Heart right ventricle (tissue), 16 donors: ENCODE measurements at regions not wholly inside any gene's neighbourhood (a gene's known extent, or its start where the extent isn't known, plus 50 kb on each side); places are given as distances from the start of the nearest gene placed in this dataset.

Source experiments
- ATAC-seq, 8 donors: fragments of 200-7000 bp; cut with Tn5 transposase; one replicate each; pipeline ENCODE4 v1.9.1; 2020; ENCODE audit warnings: mild to moderate bottlenecking in 8 of 8, moderate library complexity in 8 of 8, moderate number of reproducible peaks in 1 of 8
- DNase-seq, 2 donors: peaks; one replicate each; pipeline ENCODE4 v3.0.0-alpha.2; 2020
- H3K27ac ChIP-seq, 10 donors: fragments of 200-600 bp; sonication (generic) in 2 of 10; one replicate each; pipeline versions ENCODE4 v1.5.0 to v1.8.0; 2020 to 2022; ENCODE audit warnings: mild to moderate bottlenecking in 3 of 10
- H3K27me3 ChIP-seq, 7 donors: fragments of 200-600 bp; one replicate each; pipeline ENCODE4 v1.8.0; 2021 to 2022; ENCODE audit warnings: mild to moderate bottlenecking in 2 of 7
- H3K36me3 ChIP-seq, 9 donors: fragments of 200-600 bp; sonication (generic) in 1 of 9; one replicate each; pipeline versions ENCODE4 v1.5.0 to v1.8.0; 2020 to 2022; ENCODE audit warnings: mild to moderate bottlenecking in 2 of 9
- H3K4me1 ChIP-seq, 9 donors: fragments of 200-600 bp; sonication (generic) in 1 of 9; one replicate each; pipeline versions ENCODE4 v1.5.0 to v1.8.0; 2020 to 2022; ENCODE audit warnings: mild to moderate bottlenecking in 4 of 9
- H3K4me3 ChIP-seq, 10 donors: fragments of 200-600 bp; sonication (generic) in 2 of 10; one replicate each; pipeline versions ENCODE4 v1.5.0 to v1.8.0; 2020 to 2022; ENCODE audit warnings: mild to moderate bottlenecking in 7 of 10, moderate library complexity in 2 of 10
- H3K9me3 ChIP-seq, 11 donors: fragments of 200-600 bp in 10 of 11; sonication (generic) in 2 of 11; one replicate each; pipeline versions ENCODE4 v1.5.0 to v1.8.0; 2013 to 2022; ENCODE audit warnings: mild to moderate bottlenecking in 2 of 11, control low read depth in 1 of 11, moderate library complexity in 1 of 11
- CTCF ChIP-seq, 9 donors: fragments of 200-600 bp; sonication (generic) in 2 of 9; IDR thresholded peaks; one replicate each; pipeline versions ENCODE4 v1.5.0 to v1.8.0; 2021 to 2022; ENCODE audit warnings: antibody characterized with exemption in 9 of 9, mild to moderate bottlenecking in 5 of 9, moderate library complexity in 1 of 9
- WGBS, 2 donors: extraction: QIAGEN DNeasy Blood & Tissue Kit; methylation state at CpG; one replicate each; pipeline ENCODE4 v1.1.7; 2013; ENCODE audit warnings: inconsistent platforms in 1 of 2; 5-methylcytosine and 5-hydroxymethylcytosine counted together
- intact Hi-C, 10 donors: fragments of 100-400 bp; cut with DNase I; formaldehyde crosslinking; loops; one replicate each; pipeline versions ENCODE4 v1.11.1 to v1.14.2; 2022
- donor health status: Arrhythmogenic right ventricular cardiomyopathy.
- donor health status: ischemic (EF 13 %, LVEDD 7.1; RV severe dilation, severe dysfunction).
- donor health status: healthy with polysubstance abuse.
- donor health status: DM: no; HTN: yes; CAD: no.
- donor health status: DM: no; HTN: no; CAD: no.
- donor health status: ischemic (EF 25% LVEDD 6.9; RV normal size, moderate dysfunction).
- donor health status: ischemic (EF 25% LVEDD 5.7; RV mildly dilated, moderate dysfunction).
- donor health status: healthy.
- donor health status: DM: yes; HTN: yes; CAD: no.
- donor health status: Ischemic cardiomyopathy.
- donor health status: ischemic (EF 35%, LVEDD 5.7; RV mildly dilated, moderate dysfunction).
- donor health status: nonischemic (EF 11% LVEDD 7.7; RV severe dilation, severe dysfunction).
- donor health status: DM: yes; HTN: yes; CAD: no.
- donor health status: PGD.
- donor health status: ischemic (EF 29% LVEDD 5.4; RV normal size, mild dysfunction).
- donor health status: nonischemic (EF 23%, LVEDD 6.1; RV moderate dilation, normal function).

- Histone ChIP-seq H3K4me3 (no peak overlapping the region), H3K27ac (no peak overlapping the region), H3K27me3 (peaks cover 0 to 10% (median 5%) of the 10 kb centered on the region in 7 donors), H3K4me1 (no peaks in the 10 kb centered on the region), H3K9me3 (no peaks in the 10 kb centered on the region), H3K36me3 (no peaks in the 10 kb centered on the region)
- TF ChIP-seq CTCF (IDR thresholded peaks at IDR 0.05): no peak
- ATAC-seq (no peak), DNase-seq (no peak)
- 64 to 66% methylated on average over 10 of the region's 10 CpGs for WGBS, 2 donors
- intact Hi-C loops: no loop called here
Measured at GRCh38 chr22:47997052-47997590, 1234.7 kb downstream of the TBC1D22A start.

GRCh38 chr22:47996446-47996857 lies 1234.0 kb downstream of the TBC1D22A start:
- WGBS, 2 donors: 84 to 87% methylated on average over 8 of the region's 8 CpGs
- Histone ChIP-seq H3K36me3 (no peaks in the 10 kb centered on the region), H3K9me3 (no peaks in the 10 kb centered on the region), H3K27me3 (peaks cover 0 to 15% (median 8%) of the 10 kb centered on the region in 7 donors), H3K4me3 (no peak overlapping the region), H3K27ac (no peak overlapping the region), H3K4me1 (no peaks in the 10 kb centered on the region)
- no peak for DNase-seq
- TF ChIP-seq CTCF (IDR thresholded peaks at IDR 0.05): no peak
- ATAC-seq: no peak
- intact Hi-C loops: no loop called here

GRCh38 chr22:47995718-47996117 lies 1233.3 kb downstream of the TBC1D22A start:
- intact Hi-C loops: no loop called here

GRCh38 chr22:47995264-47995627 lies 1232.8 kb downstream of the TBC1D22A start:
- ATAC-seq: no peak
- intact Hi-C loops: no loop called here
- DNase-seq: no peak
- Histone ChIP-seq H3K9me3 (no peaks in the 10 kb centered on the region), H3K4me1 (no peaks in the 10 kb centered on the region), H3K27ac (no peak overlapping the region), H3K27me3 (peaks cover 0 to 24% (median 11%) of the 10 kb centered on the region in 7 donors), H3K36me3 (no peaks in the 10 kb centered on the region), H3K4me3 (no peak overlapping the region)
- 81 to 85% methylated on average over 17 of the region's 17 CpGs for WGBS, 2 donors
- TF ChIP-seq CTCF (IDR thresholded peaks at IDR 0.05): no peak

More at GRCh38 chr22:47995718-47996117, 1233.3 kb downstream of the TBC1D22A start:
- H3K4me3 ChIP-seq: no peak overlapping the region
- H3K27ac ChIP-seq: no peak overlapping the region
- H3K36me3 ChIP-seq: no peaks in the 10 kb centered on the region
- 83% methylated on average over 8 of the region's 8 CpGs for WGBS, 2 donors
- no peaks in the 10 kb centered on the region for H3K4me1 ChIP-seq
- no peaks in the 10 kb centered on the region for H3K9me3 ChIP-seq
- no peak for ATAC-seq
- TF ChIP-seq CTCF (IDR thresholded peaks at IDR 0.05): no peak
- H3K27me3 ChIP-seq: peaks cover 0 to 19% (median 11%) of the 10 kb centered on the region in 7 donors
- no peak for DNase-seq
